ENCODE measurements at regions not wholly inside any gene's neighbourhood (a gene's known extent, or its start where the extent isn't known, plus 50 kb on each side); places are given as distances from the start of the nearest gene placed in this dataset.

GRCh38 chr18:44545359-44545985, 135.2 kb upstream of the SETBP1 start:
- DNase-seq (ENCODE audit: extremely low spot score, unreplicated experiment): no peak
- no peaks in the 10 kb centered on the region for H3K36me3 Mint-ChIP-seq
- peaks cover 7% of the 10 kb centered on the region for H3K9me3 Mint-ChIP-seq
- no peak overlapping the region for H3K4me3 Mint-ChIP-seq
- H3K4me1 Mint-ChIP-seq (ENCODE audit: unreplicated experiment): peaks cover 4% of the 10 kb centered on the region
- no peak for TF ChIP-seq CTCF (conservative IDR thresholded peaks at IDR 0.05)
- no peak overlapping the region for H3K27ac Mint-ChIP-seq
- peaks cover 3% of the 10 kb centered on the region for H3K27me3 Mint-ChIP-seq

- TF ChIP-seq CTCF (conservative IDR thresholded peaks at IDR 0.05): no peak
- Mint-ChIP-seq H3K4me3 (no peak overlapping the region), H3K27me3 (no peaks in the 10 kb centered on the region), H3K4me1 (ENCODE audit: unreplicated experiment) (peaks cover 4% of the 10 kb centered on the region), H3K36me3 (no peaks in the 10 kb centered on the region), H3K9me3 (peaks cover 7% of the 10 kb centered on the region), H3K27ac (no peak overlapping the region)
- no peak for DNase-seq (ENCODE audit: extremely low spot score, unreplicated experiment)
Measured at GRCh38 chr18:44546954-44547353, 133.7 kb upstream of the SETBP1 start.

- H3K36me3 Mint-ChIP-seq: no peaks in the 10 kb centered on the region
- DNase-seq (ENCODE audit: extremely low spot score, unreplicated experiment): no peak
- peaks cover 7% of the 10 kb centered on the region for H3K9me3 Mint-ChIP-seq
- no peak overlapping the region for H3K4me3 Mint-ChIP-seq
- no peak for TF ChIP-seq CTCF (conservative IDR thresholded peaks at IDR 0.05)
- H3K27ac Mint-ChIP-seq: no peak overlapping the region
- peaks cover 8% of the 10 kb centered on the region for H3K4me1 Mint-ChIP-seq (ENCODE audit: unreplicated experiment)
- no peaks in the 10 kb centered on the region for H3K27me3 Mint-ChIP-seq
Measured at GRCh38 chr18:44548291-44549221, 132.1 kb upstream of the SETBP1 start.

- DNase-seq (ENCODE audit: extremely low spot score, unreplicated experiment): no peak
Measured at GRCh38 chr18:44552706-44553105, 128.0 kb upstream of the SETBP1 start.

GRCh38 chr18:44556296-44556695, 124.4 kb upstream of the SETBP1 start:
- no peaks in the 10 kb centered on the region for H3K9me3 Mint-ChIP-seq
- H3K27me3 Mint-ChIP-seq: peaks cover 4% of the 10 kb centered on the region
- peaks cover 13% of the 10 kb centered on the region for H3K4me1 Mint-ChIP-seq (ENCODE audit: unreplicated experiment)
- no peaks in the 10 kb centered on the region for H3K36me3 Mint-ChIP-seq
- DNase-seq (ENCODE audit: extremely low spot score, unreplicated experiment): no peak
- H3K4me3 Mint-ChIP-seq: no peak overlapping the region
- TF ChIP-seq CTCF (conservative IDR thresholded peaks at IDR 0.05): no peak
- H3K27ac Mint-ChIP-seq: no peak overlapping the region

More at GRCh38 chr18:44552706-44553105, 128.0 kb upstream of the SETBP1 start:
- Mint-ChIP-seq H3K27ac (no peak overlapping the region), H3K9me3 (no peaks in the 10 kb centered on the region), H3K4me1 (ENCODE audit: unreplicated experiment) (peaks cover 8% of the 10 kb centered on the region), H3K36me3 (no peaks in the 10 kb centered on the region), H3K27me3 (peaks cover 4% of the 10 kb centered on the region), H3K4me3 (no peak overlapping the region)
- no peak for TF ChIP-seq CTCF (conservative IDR thresholded peaks at IDR 0.05)
